PC-9 (cell line): ENCODE measurements at regions not wholly inside any gene's neighbourhood (a gene's known extent, or its start where the extent isn't known, plus 50 kb on each side); places are given as distances from the start of the nearest gene placed in this dataset.

Experiments used
- BruUV-seq: library from RNA; stranded (reverse); fragments of 400-500 nt; replicated peaks from 2 replicates; lab custom pipeline; 2021; lab: Mats Ljungman, UMichigan
- CTCF ChIA-PET: fragments of 300-600 bp; sonication (Branson Sonifier 250); formaldehyde crosslinking; loops from one replicate; lab custom pipeline; 2022; ENCODE audit warnings: antibody characterized with exemption; lab: Charles Lee
- POLR2A ChIA-PET: fragments of 300-600 bp; sonication (Branson Sonifier 250); formaldehyde crosslinking; loops from one replicate; lab custom pipeline; 2022; ENCODE audit warnings: antibody characterized with exemption; ENCODE audit not compliant: unreplicated experiment; lab: Charles Lee
- DNase-seq, 2 experiments: peaks; one replicate each; pipeline versions ENCODE4 v3.0.0 to v3.0.0-alpha.2; 2015 to 2022; ENCODE audit warnings: mixed read lengths in 1 of 2
- H2AFZ ChIP-seq: fragments of 200-600 bp; sonication (generic); 2 replicates; pipeline ENCODE4 v1.8.1; 2017; ENCODE audit warnings: antibody characterized with exemption
- H3F3A ChIP-seq: fragments of 200-600 bp; sonication (generic); 2 replicates; pipeline ENCODE4 v1.8.1; 2017; ENCODE audit warnings: antibody characterized with exemption, mild to moderate bottlenecking, low read depth; ENCODE audit not compliant: insufficient read depth
- H3K27ac ChIP-seq: fragments of 200-600 bp; sonication (generic); 2 replicates; pipeline ENCODE4 v1.6.1; 2016; ENCODE audit warnings: mixed run types
- H3K27me3 ChIP-seq: fragments of 200-600 bp; sonication (generic); 2 replicates; pipeline ENCODE4 v1.6.1; 2016; ENCODE audit warnings: low read depth, mixed run types; ENCODE audit not compliant: insufficient read depth
- H3K36me3 ChIP-seq: fragments of 200-600 bp; sonication (generic); 2 replicates; pipeline ENCODE4 v1.6.1; 2016; ENCODE audit warnings: low read depth, mixed run types
- H3K4me1 ChIP-seq: fragments of 200-600 bp; sonication (generic); replicated peaks from 2 replicates; pipeline ENCODE4 v1.6.1; 2016; ENCODE audit warnings: mixed run types; ENCODE audit not compliant: insufficient read depth
- H3K4me2 ChIP-seq: fragments of 200-600 bp; sonication (generic); 2 replicates; pipeline ENCODE4 v1.6.1; 2017; ENCODE audit warnings: mixed run types
- H3K4me3 ChIP-seq: fragments of 200-600 bp; sonication (generic); 2 replicates; pipeline ENCODE4 v1.6.1; 2016; ENCODE audit warnings: mixed run types
- H3K79me2 ChIP-seq: fragments of 200-600 bp; sonication (generic); 2 replicates; pipeline ENCODE4 v1.6.1; 2017; ENCODE audit warnings: low read depth, mixed run types
- H3K9me2 ChIP-seq: fragments of 200-600 bp; sonication (generic); 2 replicates; pipeline ENCODE4 v1.8.1; 2017; ENCODE audit warnings: mild to moderate bottlenecking; ENCODE audit not compliant: insufficient read depth
- H3K9me3 ChIP-seq: fragments of 200-600 bp; sonication (generic); 2 replicates; pipeline ENCODE4 v1.8.1; 2016; ENCODE audit warnings: low read depth; ENCODE audit not compliant: insufficient read depth
- H4K20me1 ChIP-seq: fragments of 200-600 bp; sonication (generic); 2 replicates; pipeline ENCODE4 v1.8.1; 2017; ENCODE audit not compliant: insufficient read depth
- CTCF ChIP-seq: fragments of 200-600 bp; sonication (generic); conservative IDR thresholded peaks from 2 replicates; pipeline ENCODE4 v1.6.1; 2017; ENCODE audit warnings: mixed run types, antibody characterized with exemption, mild to moderate bottlenecking, moderate library complexity
- EZH2 ChIP-seq: fragments of 200-600 bp; sonication (generic); IDR thresholded peaks from 2 replicates; pipeline ENCODE4 v1.8.0; 2017; ENCODE audit warnings: antibody characterized with exemption, low read depth
- intact Hi-C: fragments of 100-400 bp; cut with micrococcal nuclease; formaldehyde crosslinking; loops from one replicate; pipeline ENCODE4 v1.10.0; 2022; ENCODE audit not compliant: unreplicated experiment

- H3K4me1 ChIP-seq, result no peaks in the 10 kb centered on the region
- H3K36me3 ChIP-seq, result no peaks in the 10 kb centered on the region
- no peaks in the 10 kb centered on the region for H3K9me3 ChIP-seq
- no peaks in the 10 kb centered on the region for H3K79me2 ChIP-seq
- BruUV-seq, result no TSS peak
- no peak overlapping the region for H3K4me2 ChIP-seq
- no peak for TF ChIP-seq EZH2
- TF ChIP-seq CTCF, result no peak
- H2AFZ ChIP-seq, result no peak overlapping the region
- no peaks in the 10 kb centered on the region for H3K9me2 ChIP-seq
- H4K20me1 ChIP-seq, result no peaks in the 10 kb centered on the region
- H3K4me3 ChIP-seq, result no peak overlapping the region
- CTCF ChIA-PET, result no interaction called here
- no peaks in the 10 kb centered on the region for H3F3A ChIP-seq
- H3K27ac ChIP-seq, result no peak overlapping the region
- intact Hi-C loops, result no loop called here
- POLR2A ChIA-PET, result no interaction called here
- DNase-seq, result no peak
- no peaks in the 10 kb centered on the region for H3K27me3 ChIP-seq
Measured at GRCh38 chr5:110086658-110087388, 397.1 kb downstream of the MAN2A1 start.

GRCh38 chr5:110087829-110088228 is 398.1 kb downstream of the MAN2A1 start:
- ChIA-PET CTCF (no interaction called here), POLR2A (no interaction called here)
- Histone ChIP-seq H3K9me3 (no peaks in the 10 kb centered on the region), H3F3A (no peaks in the 10 kb centered on the region), H3K4me1 (no peaks in the 10 kb centered on the region), H4K20me1 (no peaks in the 10 kb centered on the region), H3K4me3 (no peak overlapping the region), H3K27ac (no peak overlapping the region), H2AFZ (no peak overlapping the region), H3K79me2 (no peaks in the 10 kb centered on the region), H3K36me3 (no peaks in the 10 kb centered on the region), H3K9me2 (no peaks in the 10 kb centered on the region), H3K4me2 (no peak overlapping the region), H3K27me3 (no peaks in the 10 kb centered on the region)
- TF ChIP-seq EZH2, result no peak
- no peak for TF ChIP-seq CTCF
- BruUV-seq, result no TSS peak
- intact Hi-C loops, result no loop called here
- DNase-seq, result no peak

GRCh38 chr5:110088676-110089436 is 399.1 kb downstream of the MAN2A1 start:
- H3K36me3 ChIP-seq, result no peaks in the 10 kb centered on the region
- CTCF ChIA-PET, result no interaction called here
- BruUV-seq, result no TSS peak
- H3K27me3 ChIP-seq, result no peaks in the 10 kb centered on the region
- no peak overlapping the region for H3K4me3 ChIP-seq
- POLR2A ChIA-PET, result no interaction called here
- no peak overlapping the region for H3K4me2 ChIP-seq
- H3K4me1 ChIP-seq, result no peaks in the 10 kb centered on the region
- DNase-seq, result no peak
- no peaks in the 10 kb centered on the region for H3K9me3 ChIP-seq
- H4K20me1 ChIP-seq, result no peaks in the 10 kb centered on the region
- no peak overlapping the region for H2AFZ ChIP-seq
- no peak overlapping the region for H3K27ac ChIP-seq
- intact Hi-C loops, result no loop called here
- H3F3A ChIP-seq, result no peaks in the 10 kb centered on the region
- no peaks in the 10 kb centered on the region for H3K9me2 ChIP-seq
- TF ChIP-seq EZH2 (no peak), CTCF (no peak)
- H3K79me2 ChIP-seq, result no peaks in the 10 kb centered on the region
